ENCODE measurements at regions not wholly inside any gene's neighbourhood (a gene's known extent, or its start where the extent isn't known, plus 50 kb on each side); places are given as distances from the start of the nearest gene placed in this dataset.

- no peak for DNase-seq
Observed at GRCh38 chr7:97639036-97639435, 92.8 kb upstream of the TAC1 start.

GRCh38 chr7:97659363-97660045 is 72.4 kb upstream of the TAC1 start:
- DNase-seq: no peak

- DNase-seq: no peak
Observed at GRCh38 chr7:97667359-97667758, 64.5 kb upstream of the TAC1 start.

- DNase-seq: no peak
Observed at GRCh38 chr7:97671571-97671970, 60.3 kb upstream of the TAC1 start.

- no peak for DNase-seq
Observed at GRCh38 chr7:97680622-97681021, 51.3 kb upstream of the TAC1 start.

All from occipital lobe (tissue), 1 donor.